GM23338 (cell line): ENCODE measurements at regions not wholly inside any gene's neighbourhood (a gene's known extent, or its start where the extent isn't known, plus 50 kb on each side); places are given as distances from the start of the nearest gene placed in this dataset.

Experiments
- EZH2phosphoT487 ChIP-seq: fragments of 200-600 bp; sonication (generic); IDR thresholded peaks from one replicate; pipeline ENCODE4 v1.8.1; 2018; ENCODE audit warnings: antibody characterized with exemption; ENCODE audit not compliant: unreplicated experiment
- POLR2AphosphoS5 ChIP-seq: IDR thresholded peaks from 2 replicates; pipeline ENCODE4 v1.6.1; 2016; ENCODE audit warnings: antibody characterized with exemption, low read depth
- TF ChIP-seq, protein P1 (sequence below), 2 experiments: fragments of 200-600 bp in 1 of 2; sonication (generic) in 1 of 2; conservative IDR thresholded peaks; 2 replicates each; pipeline versions ENCODE4 v1.5.1 to v1.6.1; 2016 to 2017; ENCODE audit warnings: antibody characterized with exemption in 2 of 2, low read depth in 2 of 2, mild to moderate bottlenecking in 2 of 2, moderate library complexity in 1 of 2
- TF ChIP-seq, protein P2 (sequence below): IDR thresholded peaks from one replicate; pipeline ENCODE4 v1.6.1; 2018; ENCODE audit warnings: antibody characterized with exemption; ENCODE audit not compliant: unreplicated experiment

DNA sequence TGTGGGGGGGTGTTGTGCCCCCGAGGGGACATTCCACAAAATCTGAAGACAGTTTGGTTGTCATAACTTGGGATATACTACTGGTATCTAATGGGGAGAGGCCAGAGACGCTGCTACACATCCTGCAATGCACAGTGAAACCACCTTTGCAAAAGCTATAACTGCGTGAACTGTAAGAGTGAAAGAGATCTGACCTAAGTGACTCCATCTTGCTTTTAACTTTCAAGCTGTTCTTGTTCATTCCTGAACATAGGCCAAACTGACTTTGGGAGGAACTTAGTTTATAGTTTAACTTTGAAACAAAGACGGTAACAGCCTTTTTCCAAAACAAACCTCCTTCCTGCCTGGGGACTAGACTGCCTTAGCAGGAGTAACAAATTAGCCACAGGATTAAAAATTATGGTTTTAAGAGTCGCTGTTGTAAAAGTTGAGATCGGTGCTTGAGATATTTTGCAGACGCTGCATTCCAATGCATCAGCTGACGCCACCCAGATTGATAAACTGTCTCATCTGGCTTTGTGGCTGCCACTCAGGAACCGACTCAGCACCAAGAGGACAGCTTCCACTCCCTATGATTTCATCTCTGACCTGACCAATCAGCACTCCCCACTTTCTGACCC is 70.9 kb downstream of the ATXN3L start:
- TF ChIP-seq, protein P1, sequence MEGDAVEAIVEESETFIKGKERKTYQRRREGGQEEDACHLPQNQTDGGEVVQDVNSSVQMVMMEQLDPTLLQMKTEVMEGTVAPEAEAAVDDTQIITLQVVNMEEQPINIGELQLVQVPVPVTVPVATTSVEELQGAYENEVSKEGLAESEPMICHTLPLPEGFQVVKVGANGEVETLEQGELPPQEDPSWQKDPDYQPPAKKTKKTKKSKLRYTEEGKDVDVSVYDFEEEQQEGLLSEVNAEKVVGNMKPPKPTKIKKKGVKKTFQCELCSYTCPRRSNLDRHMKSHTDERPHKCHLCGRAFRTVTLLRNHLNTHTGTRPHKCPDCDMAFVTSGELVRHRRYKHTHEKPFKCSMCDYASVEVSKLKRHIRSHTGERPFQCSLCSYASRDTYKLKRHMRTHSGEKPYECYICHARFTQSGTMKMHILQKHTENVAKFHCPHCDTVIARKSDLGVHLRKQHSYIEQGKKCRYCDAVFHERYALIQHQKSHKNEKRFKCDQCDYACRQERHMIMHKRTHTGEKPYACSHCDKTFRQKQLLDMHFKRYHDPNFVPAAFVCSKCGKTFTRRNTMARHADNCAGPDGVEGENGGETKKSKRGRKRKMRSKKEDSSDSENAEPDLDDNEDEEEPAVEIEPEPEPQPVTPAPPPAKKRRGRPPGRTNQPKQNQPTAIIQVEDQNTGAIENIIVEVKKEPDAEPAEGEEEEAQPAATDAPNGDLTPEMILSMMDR (conservative IDR thresholded peaks at IDR 0.05; ENCODE audit: low read depth in 2 of 2) = no peak
- TF ChIP-seq, protein P2, sequence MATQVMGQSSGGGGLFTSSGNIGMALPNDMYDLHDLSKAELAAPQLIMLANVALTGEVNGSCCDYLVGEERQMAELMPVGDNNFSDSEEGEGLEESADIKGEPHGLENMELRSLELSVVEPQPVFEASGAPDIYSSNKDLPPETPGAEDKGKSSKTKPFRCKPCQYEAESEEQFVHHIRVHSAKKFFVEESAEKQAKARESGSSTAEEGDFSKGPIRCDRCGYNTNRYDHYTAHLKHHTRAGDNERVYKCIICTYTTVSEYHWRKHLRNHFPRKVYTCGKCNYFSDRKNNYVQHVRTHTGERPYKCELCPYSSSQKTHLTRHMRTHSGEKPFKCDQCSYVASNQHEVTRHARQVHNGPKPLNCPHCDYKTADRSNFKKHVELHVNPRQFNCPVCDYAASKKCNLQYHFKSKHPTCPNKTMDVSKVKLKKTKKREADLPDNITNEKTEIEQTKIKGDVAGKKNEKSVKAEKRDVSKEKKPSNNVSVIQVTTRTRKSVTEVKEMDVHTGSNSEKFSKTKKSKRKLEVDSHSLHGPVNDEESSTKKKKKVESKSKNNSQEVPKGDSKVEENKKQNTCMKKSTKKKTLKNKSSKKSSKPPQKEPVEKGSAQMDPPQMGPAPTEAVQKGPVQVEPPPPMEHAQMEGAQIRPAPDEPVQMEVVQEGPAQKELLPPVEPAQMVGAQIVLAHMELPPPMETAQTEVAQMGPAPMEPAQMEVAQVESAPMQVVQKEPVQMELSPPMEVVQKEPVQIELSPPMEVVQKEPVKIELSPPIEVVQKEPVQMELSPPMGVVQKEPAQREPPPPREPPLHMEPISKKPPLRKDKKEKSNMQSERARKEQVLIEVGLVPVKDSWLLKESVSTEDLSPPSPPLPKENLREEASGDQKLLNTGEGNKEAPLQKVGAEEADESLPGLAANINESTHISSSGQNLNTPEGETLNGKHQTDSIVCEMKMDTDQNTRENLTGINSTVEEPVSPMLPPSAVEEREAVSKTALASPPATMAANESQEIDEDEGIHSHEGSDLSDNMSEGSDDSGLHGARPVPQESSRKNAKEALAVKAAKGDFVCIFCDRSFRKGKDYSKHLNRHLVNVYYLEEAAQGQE = no peak
- no peak for TF ChIP-seq EZH2phosphoT487
- no peak for TF ChIP-seq POLR2AphosphoS5
